ENCODE measurements at regions not wholly inside any gene's neighbourhood (a gene's known extent, or its start where the extent isn't known, plus 50 kb on each side); places are given as distances from the start of the nearest gene placed in this dataset.

- TF ChIP-seq HDAC6 (IDR thresholded peaks at IDR 0.05; ENCODE audit: low read depth, low read length) (no peak), MAX (IDR thresholded peaks at IDR 0.05) (no peak), TAF1 (IDR thresholded peaks at IDR 0.05; ENCODE audit: low read depth, low read length) (no peak), CBX8 (IDR thresholded peaks at IDR 0.05; ENCODE audit: borderline replicate concordance, low read depth, low read length) (no peak), BCL11A (IDR thresholded peaks at IDR 0.05; ENCODE audit: low read depth in 2 of 2, low read length in 2 of 2) (no peak), KDM4A (IDR thresholded peaks at IDR 0.05; ENCODE audit: low read depth, low read length, severe bottlenecking) (no peak), SP2 (IDR thresholded peaks at IDR 0.05; ENCODE audit: low read length) (no peak), USF2 (IDR thresholded peaks at IDR 0.05; ENCODE audit: low read length) (no peak), POLR2A (IDR thresholded peaks at IDR 0.05; ENCODE audit: control extremely low read depth in 1 of 2, low read depth in 2 of 2, low read length in 2 of 2) (no peak), RAD21 (IDR thresholded peaks at IDR 0.05 in 1 of 2, conservative IDR thresholded peaks at IDR 0.05 in 1 of 2; ENCODE audit: low read depth in 2 of 2, low read length in 2 of 2) (no peak), RNF2 (IDR thresholded peaks at IDR 0.05; ENCODE audit: borderline replicate concordance, low read depth, low read length, missing control alignments, poor library complexity, severe bottlenecking) (no peak), E2F6 (IDR thresholded peaks at IDR 0.05) (no peak), CHD2 (IDR thresholded peaks at IDR 0.05; ENCODE audit: low read length) (no peak), TAF7 (optimal IDR thresholded peaks at IDR 0.05; ENCODE audit: borderline replicate concordance, low read depth, low read length) (no peak), TCF12 (IDR thresholded peaks at IDR 0.05; ENCODE audit: low read depth, low read length) (no peak), NANOG (IDR thresholded peaks at IDR 0.05; ENCODE audit: insufficient read depth, low read depth, low read length, poor library complexity, severe bottlenecking) (no peak), POLR2AphosphoS5 (IDR thresholded peaks at IDR 0.05; ENCODE audit: low read depth, low read length) (no peak)
These were observed 52.0 kb upstream of the TMSB15B start (continued) for GRCh38 chrX:103910430-103910829.
